ENCODE measurements at regions not wholly inside any gene's neighbourhood (a gene's known extent, or its start where the extent isn't known, plus 50 kb on each side); places are given as distances from the start of the nearest gene placed in this dataset.

DNA sequence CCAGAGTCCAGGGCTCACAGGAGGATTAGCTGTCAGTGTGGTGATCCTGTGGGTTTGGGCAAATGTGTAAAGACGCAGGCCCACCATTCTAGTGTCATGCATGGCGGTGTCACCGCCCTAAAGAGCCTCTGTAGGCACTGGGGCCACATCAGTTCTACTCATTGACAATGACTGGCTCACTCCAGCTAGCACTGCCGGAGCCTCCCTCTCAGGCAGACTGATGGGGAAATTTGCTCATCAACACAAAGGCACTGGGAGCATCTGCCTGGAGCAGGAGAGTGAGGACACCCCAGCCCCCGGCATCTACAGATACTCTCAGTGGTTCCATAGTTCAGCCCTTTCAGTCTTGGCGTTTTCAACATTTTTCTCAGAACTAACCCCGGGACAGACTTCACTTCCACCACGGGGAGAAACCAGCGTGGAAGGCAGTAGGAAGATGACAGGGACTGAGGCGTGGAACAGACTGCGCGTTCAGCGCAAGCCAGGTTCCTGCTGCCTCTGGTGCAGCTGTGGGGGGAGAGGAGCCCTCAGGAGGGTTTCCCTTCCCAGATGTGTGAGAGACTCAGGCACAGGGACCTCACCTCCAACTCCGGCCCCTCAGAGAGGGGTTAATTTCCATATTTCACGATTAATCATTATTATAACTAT lies 256.6 kb downstream of the RBFOX3 start:
- BruUV-seq (replicated peaks) = no TSS peak
- H3K27me3 ChIP-seq (ENCODE audit: control insufficient read depth, insufficient read depth, low read length) = peaks cover 61% of the 10 kb centered on the region
- no peak overlapping the region for H3K4me3 ChIP-seq (ENCODE audit: low read depth in 2 of 2, low read length in 2 of 2)
- TF ChIP-seq CTCF (IDR thresholded peaks at IDR 0.05) (no peak), REST (IDR thresholded peaks at IDR 0.05; ENCODE audit: insufficient read depth in 1 of 2, low read depth in 2 of 2, low read length in 1 of 2) (no peak), SIN3A (IDR thresholded peaks at IDR 0.05; ENCODE audit: borderline replicate concordance, insufficient read depth, low read depth, low read length) (no peak), TCF7L2 (IDR thresholded peaks at IDR 0.05; ENCODE audit: low read depth, low read length) (no peak), POLR2AphosphoS5 (IDR thresholded peaks at IDR 0.05; ENCODE audit: low read depth, low read length) (no peak)
- no peak overlapping the region for H3K27ac ChIP-seq (ENCODE audit: low read length)
- no peaks in the 10 kb centered on the region for H3K4me1 ChIP-seq (ENCODE audit: control insufficient read depth, insufficient read depth, low read length)
- DNase-seq (ENCODE audit: low read depth, low spot score) (no peak), ATAC-seq (no peak)
- in situ Hi-C loops (cut with HindIII; ENCODE audit: low pct_unique_long_range_greater_than_20kb, low sequenced_read_pairs) (no loop called here), intact Hi-C loops (cut with micrococcal nuclease; ENCODE audit: unreplicated experiment) (no loop called here)
- ChIA-PET CTCF (no interaction called here), POLR2A (no interaction called here)
- H3K9me3 ChIP-seq (ENCODE audit: control insufficient read depth, insufficient read depth, low read depth, low read length) = no peaks in the 10 kb centered on the region
- H3K36me3 ChIP-seq (ENCODE audit: control insufficient read depth, insufficient read depth, low read length) = no peaks in the 10 kb centered on the region

GRCh38 chr17:79353548-79353947 lies 257.3 kb downstream of the RBFOX3 start:
- POLR2A ChIA-PET = no interaction called here
- peaks cover 59% of the 10 kb centered on the region for H3K27me3 ChIP-seq (ENCODE audit: control insufficient read depth, insufficient read depth, low read length)

More at GRCh38 chr17:79353548-79353947, 257.3 kb downstream of the RBFOX3 start:
- Histone ChIP-seq H3K4me1 (ENCODE audit: control insufficient read depth, insufficient read depth, low read length) (no peaks in the 10 kb centered on the region), H3K9me3 (ENCODE audit: control insufficient read depth, insufficient read depth, low read depth, low read length) (no peaks in the 10 kb centered on the region), H3K27ac (ENCODE audit: low read length) (no peak overlapping the region), H3K36me3 (ENCODE audit: control insufficient read depth, insufficient read depth, low read length) (no peaks in the 10 kb centered on the region), H3K4me3 (ENCODE audit: low read depth in 2 of 2, low read length in 2 of 2) (no peak overlapping the region)
- DNase-seq (ENCODE audit: low read depth, low spot score) = no peak
- CTCF ChIA-PET = no interaction called here
- TF ChIP-seq REST (IDR thresholded peaks at IDR 0.05; ENCODE audit: insufficient read depth in 1 of 2, low read depth in 2 of 2, low read length in 1 of 2) (no peak), SIN3A (IDR thresholded peaks at IDR 0.05; ENCODE audit: borderline replicate concordance, insufficient read depth, low read depth, low read length) (no peak), TCF7L2 (IDR thresholded peaks at IDR 0.05; ENCODE audit: low read depth, low read length) (no peak), CTCF (IDR thresholded peaks at IDR 0.05) (no peak), POLR2AphosphoS5 (IDR thresholded peaks at IDR 0.05; ENCODE audit: low read depth, low read length) (no peak)
- no peak for ATAC-seq
- no TSS peak for BruUV-seq (replicated peaks)
- in situ Hi-C loops (cut with HindIII; ENCODE audit: low pct_unique_long_range_greater_than_20kb, low sequenced_read_pairs) (no loop called here), intact Hi-C loops (cut with micrococcal nuclease; ENCODE audit: unreplicated experiment) (no loop called here)
